HG03521 (cell line): ENCODE measurements at regions not wholly inside any gene's neighbourhood (a gene's known extent, or its start where the extent isn't known, plus 50 kb on each side); places are given as distances from the start of the nearest gene placed in this dataset.

ENCODE experiments used
- ATAC-seq: cut with Tn5 transposase; IDR thresholded peaks from one replicate; pipeline ENCODE4 v1.9.1; 2021; ENCODE audit warnings: mild to moderate bottlenecking, moderate library complexity; ENCODE audit not compliant: unreplicated experiment

DNA sequence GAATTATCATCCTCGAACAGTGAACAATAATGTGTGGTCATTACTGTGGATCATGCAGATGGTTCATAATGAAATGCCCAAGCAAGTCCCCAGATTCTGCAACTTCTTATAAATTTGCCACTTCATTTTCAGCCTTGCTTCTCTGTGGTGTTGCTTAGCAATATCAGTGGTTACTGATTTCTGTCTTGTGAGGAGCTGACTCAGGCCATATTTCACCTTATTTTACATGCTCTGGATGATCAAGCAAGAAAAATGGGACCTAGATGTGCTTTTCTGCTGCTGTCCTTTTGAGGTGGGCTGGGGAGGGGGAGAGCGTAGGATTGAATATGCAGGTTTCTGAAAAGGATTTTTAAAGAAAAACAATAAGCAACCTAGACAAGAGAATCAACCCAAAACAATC, 188.3 kb downstream of the SLC24A2 start:
- ATAC-seq: no peak

DNA sequence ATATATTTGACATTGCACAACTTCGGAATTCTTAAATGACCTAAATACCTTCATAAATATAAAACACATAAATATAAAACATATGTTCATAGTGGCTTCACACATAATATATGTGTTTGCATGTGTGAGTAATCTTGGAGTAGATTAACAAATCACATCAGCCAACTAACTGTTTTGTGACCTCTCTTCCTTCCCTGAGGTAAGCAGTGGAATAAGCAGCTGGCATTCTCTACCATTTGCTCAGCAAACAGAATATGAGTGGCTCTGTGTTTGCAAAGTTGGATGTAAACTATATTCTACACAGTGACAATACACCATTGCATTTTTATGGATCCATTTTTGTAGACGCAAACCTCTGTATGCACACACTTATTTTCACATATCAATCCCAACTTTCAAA, 189.9 kb downstream of the ACER2 start:
- ATAC-seq: no peak

DNA sequence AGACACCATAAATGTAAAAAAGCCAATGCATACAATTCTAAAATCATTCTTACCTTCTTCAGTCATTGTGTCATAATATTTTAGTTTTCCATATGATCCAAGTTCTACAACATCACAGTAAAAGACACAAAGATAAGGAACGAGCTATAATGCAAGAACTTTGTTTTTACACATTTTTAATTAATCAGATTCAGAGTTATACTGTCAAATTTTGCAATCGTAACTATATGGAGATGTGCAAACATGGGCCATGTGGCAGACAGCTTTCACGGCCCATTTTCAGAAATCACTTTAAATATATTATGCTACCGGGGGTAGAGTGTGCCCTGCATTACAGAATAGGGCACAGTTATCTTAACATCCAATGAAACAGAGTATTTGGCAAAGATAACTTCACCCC, 188.4 kb downstream of the ACER2 start:
- no peak for ATAC-seq

DNA sequence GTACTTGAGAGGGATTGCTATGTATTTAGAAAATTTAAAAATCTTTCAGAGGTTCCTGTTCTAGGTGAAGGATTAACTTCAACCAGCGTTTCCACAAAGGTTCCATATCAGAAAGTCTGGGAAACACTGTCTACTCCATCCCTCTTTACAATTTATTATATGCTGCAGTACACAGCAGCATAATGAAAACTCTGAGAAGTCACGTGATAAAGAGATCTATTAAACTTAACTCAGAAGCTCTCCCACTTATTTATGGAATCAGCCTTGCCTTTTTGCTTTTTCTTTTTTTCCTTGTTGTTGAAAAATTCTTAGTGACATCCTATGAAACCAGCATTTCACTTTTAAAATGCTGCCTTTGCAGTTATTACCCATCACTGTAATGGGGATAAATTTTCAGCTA, 186.2 kb downstream of the ACER2 start:
- no peak for ATAC-seq

DNA sequence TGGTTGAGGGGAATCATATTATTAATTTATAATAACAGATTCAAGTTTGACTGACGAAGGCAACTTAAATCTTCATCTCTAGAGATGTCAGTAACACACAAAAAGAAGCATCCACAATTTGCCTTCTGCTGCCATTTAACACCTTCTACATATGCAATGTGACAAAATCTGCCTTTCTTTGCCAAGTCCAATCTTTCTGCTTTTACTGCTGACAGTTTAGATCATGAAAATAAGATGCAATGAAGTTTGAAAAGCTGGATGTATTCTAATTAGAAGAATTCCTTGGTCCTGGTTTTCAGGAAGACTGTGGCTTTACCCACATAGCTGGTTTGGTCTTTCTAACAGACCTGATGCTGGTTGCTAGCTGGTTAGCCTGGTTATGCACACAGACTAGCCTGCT, 178.9 kb downstream of the ACER2 start:
- no peak for ATAC-seq

DNA sequence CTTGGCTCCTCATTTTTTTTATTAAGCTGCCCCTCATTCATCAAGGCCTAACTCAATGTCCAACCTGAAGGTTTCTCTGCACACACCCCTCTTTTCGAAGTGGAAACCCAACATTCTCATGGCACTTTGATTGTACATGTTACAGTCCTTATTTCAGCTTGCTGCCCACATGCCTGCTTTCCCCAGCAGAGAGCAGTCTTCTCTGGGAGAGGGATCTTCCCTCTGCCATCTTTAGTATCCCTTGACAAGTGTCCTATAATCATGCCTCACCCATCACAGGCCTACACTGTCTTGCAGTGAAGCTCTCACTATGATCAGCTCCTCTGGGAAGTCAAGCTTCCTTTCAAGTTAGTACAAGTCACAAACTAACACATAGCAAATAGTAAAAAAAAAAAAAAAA, 175.1 kb downstream of the ACER2 start:
- ATAC-seq: no peak

DNA sequence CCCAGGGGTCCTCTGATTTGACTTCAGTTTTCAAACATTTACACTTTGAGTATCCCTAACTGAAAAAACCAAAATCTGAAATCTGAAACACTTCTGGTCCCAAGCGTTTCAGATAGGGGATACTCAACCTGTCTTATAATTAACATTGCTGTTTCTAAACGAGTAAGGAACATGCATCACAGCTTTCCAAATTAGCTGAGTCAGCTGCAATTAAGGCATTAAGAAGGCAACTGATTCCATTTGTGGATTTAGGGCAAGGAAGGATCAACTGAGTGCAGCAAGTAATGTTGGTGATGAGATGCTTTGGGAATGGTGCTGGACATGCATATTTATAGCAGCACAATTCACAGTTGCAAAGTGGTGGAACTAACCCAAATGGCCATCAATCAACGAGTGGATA, 168.6 kb downstream of the ACER2 start:
- ATAC-seq: no peak

DNA sequence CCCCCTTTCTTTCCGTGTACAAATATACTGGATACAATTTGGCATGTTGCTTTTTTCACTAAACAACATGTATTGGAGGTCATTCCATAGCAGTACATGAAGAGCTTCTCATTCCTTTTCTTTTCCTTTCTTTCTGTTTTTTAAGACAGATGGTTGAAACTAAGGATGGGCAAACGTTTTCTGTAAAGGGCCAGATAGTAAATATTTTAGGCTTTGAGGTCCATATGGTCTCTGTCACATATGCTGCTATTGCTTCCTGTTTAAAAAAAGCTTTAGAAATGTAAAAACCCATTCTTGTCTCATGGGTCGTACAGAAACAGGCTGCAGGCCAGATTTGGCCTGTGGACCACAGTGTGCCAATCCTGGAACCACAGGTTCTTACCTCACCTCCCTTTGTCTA, 160.1 kb downstream of the ACER2 start:
- no peak for ATAC-seq

DNA sequence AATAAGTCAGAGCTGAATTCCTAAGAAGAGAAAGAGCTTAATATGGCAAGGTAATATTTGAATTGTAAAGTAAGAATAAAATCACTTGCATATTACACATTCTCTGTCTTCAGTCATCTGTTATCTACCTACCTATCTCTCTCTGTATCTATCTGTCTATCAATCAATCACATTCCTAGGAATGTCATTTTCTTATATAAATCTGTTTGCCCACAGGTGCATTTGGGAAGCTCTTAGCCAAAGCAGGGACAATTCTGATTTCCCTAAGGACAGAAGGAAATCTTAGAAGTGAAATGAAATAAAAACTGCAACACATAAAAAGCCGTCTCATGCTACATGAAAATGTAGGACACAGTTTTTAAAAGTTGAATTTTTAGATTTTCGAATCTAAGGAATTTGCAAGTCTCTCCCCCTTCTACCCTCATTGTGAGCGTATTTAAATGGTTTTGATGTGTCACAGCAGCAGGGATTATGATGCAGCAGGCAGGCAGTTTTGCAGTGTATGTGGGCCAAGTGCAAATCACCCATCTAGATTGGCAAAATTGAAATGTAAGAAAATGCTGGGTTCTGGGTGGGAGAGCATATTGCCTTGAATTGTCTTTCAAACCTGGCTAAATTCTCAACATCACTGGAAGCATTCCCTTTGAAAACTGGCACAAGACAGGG, 155.7 kb downstream of the ACER2 start:
- no peak for ATAC-seq

DNA sequence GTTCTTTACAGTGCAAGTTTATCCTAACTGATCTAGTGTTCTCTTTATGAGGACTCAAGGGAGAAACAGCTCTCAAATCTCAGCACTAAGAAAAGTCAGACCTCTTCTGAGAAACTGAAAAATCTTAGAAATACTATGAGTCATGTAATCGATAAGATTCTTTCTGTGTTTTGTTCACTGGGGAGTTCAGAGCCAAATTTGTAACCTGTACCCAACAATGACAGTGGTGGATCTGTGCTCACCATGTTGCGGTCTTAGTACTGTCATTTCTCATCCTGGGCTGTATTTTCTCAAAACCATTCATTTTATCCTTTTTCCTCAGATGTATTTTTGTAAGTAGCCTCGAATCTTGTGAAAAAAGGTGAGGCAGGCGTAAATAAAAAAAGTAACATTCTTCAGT, 146.4 kb downstream of the ACER2 start:
- no peak for ATAC-seq

DNA sequence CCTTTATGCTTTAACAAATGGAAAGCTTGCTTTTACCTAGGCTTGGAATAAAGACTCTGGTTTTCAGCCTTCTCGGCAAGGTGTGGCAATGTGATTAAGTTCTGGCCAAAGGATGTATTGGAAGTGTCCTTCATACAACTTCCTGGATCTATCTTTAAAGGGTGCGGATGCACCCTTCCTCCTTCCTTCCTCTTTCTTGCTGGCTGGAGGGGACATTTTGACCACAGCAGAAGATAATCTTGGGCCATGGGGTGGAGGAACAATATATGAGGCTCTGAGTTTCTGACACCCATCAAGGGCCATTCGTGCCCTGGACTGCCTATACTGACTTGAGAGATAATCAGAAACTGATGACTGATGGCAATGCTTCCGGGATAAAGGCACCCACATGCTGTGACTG, 145.7 kb downstream of the ACER2 start:
- no peak for ATAC-seq

DNA sequence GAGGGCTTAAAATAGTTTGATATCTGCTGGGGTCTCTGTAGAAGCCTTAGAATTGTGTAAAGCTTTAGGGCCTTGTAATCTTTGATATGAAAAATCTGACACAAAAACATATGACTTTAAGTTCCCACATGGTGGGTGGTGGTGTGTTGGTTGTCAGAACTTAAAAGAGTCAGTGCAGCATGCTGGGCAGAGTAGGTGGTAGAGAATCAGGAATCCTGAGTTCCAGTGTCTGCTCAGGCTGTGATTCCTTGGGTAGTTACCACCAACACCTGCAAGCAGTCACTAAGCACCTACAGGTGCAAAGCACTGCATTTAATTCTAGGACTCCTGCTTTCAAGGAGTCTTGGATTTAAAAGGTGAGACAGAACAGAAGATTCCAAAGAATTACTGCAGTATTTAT, 144.6 kb downstream of the ACER2 start:
- ATAC-seq: no peak

DNA sequence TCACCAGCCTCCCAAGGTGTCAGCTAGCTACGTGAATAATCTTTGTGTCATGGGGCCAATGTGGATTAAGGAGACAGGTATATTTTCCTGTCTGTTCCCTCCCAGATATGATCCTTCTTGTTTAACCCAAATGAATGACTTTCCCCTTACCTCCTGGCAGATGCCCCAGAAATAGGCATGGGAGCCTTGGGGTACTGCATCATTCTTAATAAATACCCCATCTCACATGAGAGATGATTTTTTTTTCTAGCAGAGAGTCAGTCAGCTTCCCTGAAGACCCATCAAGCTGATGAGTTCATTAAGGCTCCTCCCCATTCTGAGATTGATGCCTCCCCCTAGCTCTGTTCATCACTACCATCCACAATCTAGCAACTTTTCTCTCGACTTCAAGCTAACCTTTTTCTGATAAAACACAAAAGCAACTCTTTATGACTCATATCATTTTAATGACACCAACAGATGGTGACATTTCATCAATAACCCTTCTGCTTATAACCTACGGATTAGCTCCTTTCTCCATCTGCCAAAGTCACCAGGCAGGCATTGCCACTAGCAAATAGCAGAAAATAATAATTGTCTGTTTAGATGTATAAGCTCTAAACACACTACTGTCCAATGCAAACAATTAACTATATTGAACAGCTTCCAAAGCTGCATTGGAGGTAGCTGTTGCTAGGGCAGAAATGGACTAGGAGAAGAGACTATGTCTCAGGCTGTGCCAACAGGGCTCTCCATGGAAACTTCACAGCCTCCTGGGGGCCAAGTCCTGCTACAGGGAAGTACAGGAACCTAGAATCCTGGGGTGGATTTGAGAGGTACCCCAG, 143.7 kb downstream of the ACER2 start:
- ATAC-seq: no peak

DNA sequence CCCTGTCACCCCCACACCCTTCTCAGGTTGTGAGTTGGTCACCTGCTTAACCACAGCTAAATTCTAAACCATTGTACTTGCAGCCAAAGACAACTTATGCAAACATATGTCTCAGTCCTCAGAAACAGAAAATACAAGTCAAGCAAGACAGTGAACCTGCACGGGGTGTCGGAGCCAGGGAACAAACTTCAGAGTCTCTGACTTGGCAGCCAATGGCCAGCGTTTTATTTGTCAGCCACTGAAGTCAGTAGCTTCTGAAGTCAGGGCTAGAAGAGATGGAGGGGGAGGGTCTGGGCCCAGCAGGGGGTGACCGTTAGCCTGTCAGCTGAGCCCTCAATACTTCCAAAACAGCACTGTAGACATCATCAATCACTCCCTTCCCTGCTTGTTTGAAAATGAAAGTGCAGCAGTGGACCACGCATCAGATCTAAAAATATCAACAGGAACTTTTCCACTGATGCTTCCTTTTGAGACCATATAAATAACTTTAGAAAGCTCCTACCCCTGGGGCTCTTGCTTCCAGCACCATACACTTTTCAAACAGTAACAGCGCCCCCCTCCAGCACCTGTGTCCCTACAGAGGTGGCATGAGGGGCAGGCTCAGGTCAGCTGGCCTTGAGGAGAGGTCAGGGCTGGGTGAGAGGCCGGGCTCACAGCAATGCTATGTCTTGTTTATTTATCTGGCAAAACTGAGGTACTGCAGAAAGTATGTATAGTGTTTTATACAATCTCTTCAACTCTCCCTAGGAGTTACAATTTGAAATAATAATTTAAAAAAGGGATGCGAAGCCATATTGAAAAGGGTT, 142.5 kb downstream of the ACER2 start:
- no peak for ATAC-seq

DNA sequence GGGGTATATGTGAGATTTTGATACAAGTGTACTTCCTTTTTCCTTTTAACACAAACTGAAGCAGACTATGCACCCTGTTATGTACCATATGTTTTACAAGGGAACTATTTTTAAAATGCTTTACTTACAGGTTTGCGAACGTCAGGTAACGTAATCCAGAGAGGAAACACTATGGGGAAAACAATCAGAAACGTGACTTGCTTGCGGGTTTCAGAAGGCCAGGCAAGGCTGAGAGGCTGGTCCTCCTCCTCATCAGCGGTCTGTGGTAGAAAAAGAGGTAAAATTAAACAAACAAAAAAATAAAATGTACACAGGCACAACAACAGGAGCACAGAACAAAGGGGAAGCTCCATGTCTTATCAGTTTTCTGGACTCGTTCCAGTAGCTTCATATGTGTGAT, 141.2 kb downstream of the ACER2 start:
- ATAC-seq: no peak

DNA sequence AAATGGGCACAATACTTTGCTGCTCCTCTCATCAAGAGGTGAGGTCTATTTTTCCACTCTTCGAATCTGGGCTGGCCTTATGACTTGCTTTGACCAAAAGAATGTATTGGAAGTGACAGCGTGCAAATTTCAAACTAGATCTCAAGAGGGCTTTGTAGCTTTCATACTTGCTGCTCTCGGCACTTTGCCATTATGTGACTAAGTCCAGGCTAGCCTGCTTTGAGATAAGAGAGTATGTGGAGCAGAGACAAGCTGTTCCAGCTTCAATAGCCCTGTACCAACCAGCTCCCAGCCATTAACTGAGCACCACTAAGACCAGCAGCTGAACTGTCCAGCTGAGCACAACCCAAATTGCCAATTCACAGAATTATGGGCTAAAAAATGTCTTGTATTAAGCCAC, 124.6 kb downstream of the ACER2 start:
- no peak for ATAC-seq

DNA sequence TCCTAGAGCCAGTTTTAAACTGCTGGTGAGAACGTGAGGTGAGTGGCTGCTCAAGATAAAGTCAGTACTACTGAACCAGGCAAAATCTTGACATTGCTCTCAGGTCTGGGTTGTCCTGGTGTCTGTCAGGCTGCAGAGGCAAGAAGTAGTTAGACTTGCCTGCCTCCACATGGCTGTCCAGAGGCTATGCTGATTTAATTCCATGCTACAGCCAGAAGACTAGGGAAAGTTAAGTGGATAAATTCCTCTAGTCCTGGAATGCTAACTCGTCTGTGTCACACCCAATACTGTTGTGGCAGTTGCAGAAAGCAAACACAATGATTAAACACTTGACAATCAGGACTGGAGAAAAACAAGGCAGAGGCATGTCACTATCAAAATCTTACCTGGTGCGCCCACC, 118.9 kb downstream of the ACER2 start:
- ATAC-seq: no peak

DNA sequence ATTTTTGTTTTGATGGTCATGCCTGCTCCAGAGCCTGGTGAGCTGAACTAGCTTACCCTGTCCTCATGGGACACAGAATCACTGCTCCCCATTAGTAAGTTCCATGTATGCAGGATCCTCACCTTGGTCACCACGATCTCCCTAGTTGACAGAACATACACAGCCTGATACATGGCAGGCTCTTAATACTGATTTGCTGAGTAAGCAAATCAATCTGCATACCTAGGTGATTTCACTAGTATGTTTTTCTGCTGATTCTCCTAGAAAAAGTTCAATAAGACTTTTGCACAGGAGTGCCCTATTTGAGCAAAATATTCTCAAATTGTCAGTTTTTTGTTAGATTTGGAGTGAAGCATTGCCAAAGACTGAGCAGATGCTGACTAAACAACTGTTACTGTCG, 113.7 kb downstream of the ACER2 start:
- ATAC-seq: no peak

DNA sequence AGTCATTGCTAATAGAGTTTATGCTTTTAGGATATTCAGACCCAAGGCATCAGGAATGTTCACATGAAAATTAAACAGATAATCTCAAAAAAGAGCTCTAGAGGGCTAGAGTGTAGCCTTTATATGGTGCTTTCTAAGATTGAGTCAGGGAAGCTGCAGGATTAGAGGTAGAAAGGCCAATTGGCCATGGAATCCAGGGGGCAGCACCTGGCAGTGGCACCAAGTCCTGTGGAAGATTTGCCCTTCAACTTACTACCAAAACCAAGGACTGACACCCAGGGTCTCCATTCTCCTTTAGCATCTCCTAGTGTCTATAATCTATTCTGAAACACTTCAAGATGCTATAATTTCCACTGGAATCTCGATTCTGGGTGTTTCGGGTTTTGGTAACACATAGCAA, 112.4 kb downstream of the ACER2 start:
- no peak for ATAC-seq

DNA sequence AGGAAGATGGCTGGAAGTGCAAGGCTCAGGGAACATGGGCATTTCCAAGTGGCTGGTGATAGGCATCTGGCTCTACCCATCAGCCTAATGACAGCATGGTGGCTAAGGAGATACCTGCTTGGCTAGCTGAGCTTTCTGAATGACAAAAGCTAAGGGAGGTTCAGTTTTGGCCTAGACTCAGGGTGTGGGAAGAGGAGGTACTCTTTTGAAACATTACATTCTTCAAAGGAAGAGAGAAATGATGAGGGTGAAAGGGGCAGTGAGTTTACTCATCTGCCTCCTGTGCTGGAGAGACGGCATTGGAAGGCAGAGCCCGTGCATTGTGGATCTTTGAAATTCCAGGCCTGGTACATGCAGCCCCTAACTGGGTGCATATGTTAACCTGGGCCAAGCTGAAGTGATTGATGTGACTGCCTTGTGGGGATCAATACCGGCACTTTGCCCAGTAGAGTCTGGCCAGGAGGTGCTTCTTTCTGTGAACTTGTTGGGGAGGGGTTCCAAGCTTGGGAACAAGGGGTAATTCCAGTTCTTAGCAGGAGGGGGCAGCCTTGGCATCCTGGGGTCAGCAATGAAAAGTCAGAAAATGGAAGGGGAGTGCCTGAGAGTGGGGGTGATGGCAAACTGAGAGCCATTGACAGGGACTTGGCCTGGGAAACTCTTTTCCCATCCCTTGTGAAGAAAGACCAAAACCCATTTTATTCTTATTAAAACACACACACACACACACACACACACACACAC, 108.6 kb downstream of the ACER2 start:
- ATAC-seq: no peak

DNA sequence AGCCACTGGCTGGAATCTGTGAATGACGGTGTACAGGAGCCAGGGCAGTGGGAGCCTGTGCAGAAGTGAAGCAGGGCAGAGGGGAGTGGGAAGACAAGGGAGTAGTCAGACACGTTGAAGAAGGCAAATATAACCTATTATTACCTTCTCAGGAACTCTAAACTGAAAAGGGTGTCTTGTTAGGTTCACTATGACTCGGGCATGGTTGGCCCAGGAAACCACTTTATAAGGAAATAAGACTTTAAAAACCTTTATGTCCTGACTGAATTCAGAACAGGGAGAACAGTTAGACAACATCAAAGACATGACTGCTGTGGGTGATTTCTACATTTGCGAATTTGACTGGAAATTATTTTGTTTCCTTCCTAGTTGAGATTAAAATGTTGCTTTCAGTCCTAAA, 107.5 kb downstream of the ACER2 start:
- no peak for ATAC-seq
